ENCODE measurements at regions not wholly inside any gene's neighbourhood (a gene's known extent, or its start where the extent isn't known, plus 50 kb on each side); places are given as distances from the start of the nearest gene placed in this dataset.

DNA sequence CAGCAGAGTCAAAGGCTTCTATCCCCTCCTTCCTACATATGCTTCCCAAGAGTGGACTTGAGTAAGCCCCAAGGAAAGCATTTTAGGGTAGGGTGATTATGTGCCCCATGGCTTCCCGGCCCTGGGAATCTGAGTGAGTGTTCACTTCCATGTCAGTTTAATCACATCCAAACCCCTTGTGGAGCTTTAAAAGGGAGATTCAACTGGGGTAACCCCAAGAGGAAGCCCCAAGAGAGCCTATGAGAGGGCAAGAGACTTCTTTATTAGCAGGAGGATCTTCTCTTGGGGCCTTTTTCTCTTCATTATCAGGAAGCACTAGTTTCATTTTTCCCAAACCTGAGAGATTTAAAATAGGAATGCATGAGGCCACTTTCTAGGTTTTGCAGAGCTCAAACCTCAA, 97.0 kb upstream of the IRF2BP2 start:
- TF ChIP-seq POLR2A (IDR thresholded peaks at IDR 0.05; ENCODE audit: low read length) (no peak), GATA1 (IDR thresholded peaks at IDR 0.05; ENCODE audit: low read depth, low read length) (no peak)
